ES-I3 (cell line): ENCODE measurements at regions not wholly inside any gene's neighbourhood (a gene's known extent, or its start where the extent isn't known, plus 50 kb on each side); places are given as distances from the start of the nearest gene placed in this dataset.
"Not testable (repeated sequence)": the region's sequence is repeated elsewhere in the genome, so short reads cannot be mapped to it uniquely, and the experiment has no call there.

Experiments used
- H3K36me3 ChIP-seq: 2 replicates; pipeline ENCODE4 v1.6.1; 2013; ENCODE audit warnings: mild to moderate bottlenecking, low read length, control low read depth, moderate library complexity; ENCODE audit not compliant: insufficient read depth
- H3K4me1 ChIP-seq: 2 replicates; pipeline ENCODE4 v1.6.1; 2013; ENCODE audit warnings: mild to moderate bottlenecking, control low read depth, low read length; ENCODE audit not compliant: insufficient read depth
- H3K9ac ChIP-seq: 2 replicates; pipeline ENCODE4 v1.6.1; 2013; ENCODE audit warnings: low read depth, mild to moderate bottlenecking, low read length, moderate library complexity
- H3K9me3 ChIP-seq: 2 replicates; pipeline ENCODE4 v1.6.1; 2013; ENCODE audit warnings: mild to moderate bottlenecking, low read length, moderate library complexity; ENCODE audit not compliant: control insufficient read depth, insufficient read depth

DNA sequence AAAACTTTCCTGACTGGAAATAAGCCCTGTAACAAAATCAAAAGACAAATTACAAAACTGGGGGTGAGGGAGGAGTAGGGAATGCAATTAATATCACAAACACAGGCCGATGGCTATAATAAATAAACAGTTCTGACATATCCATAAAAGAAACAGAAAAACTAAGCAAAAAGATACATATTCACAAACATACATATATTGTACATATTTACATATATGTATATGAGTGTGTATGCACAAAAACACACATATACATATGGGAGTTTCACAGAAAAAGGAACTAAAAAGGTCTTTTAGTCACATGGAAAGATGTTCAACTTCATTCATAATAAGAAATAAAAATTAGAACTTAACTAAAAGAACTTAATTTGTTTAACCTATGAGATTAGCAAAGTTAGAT, 292.7 kb downstream of the TFAP2A start:
- Histone ChIP-seq H3K9ac (no peak overlapping the region), H3K4me1 (no peaks in the 10 kb centered on the region), H3K36me3 (no peaks in the 10 kb centered on the region), H3K9me3 (no peaks in the 10 kb centered on the region)

DNA sequence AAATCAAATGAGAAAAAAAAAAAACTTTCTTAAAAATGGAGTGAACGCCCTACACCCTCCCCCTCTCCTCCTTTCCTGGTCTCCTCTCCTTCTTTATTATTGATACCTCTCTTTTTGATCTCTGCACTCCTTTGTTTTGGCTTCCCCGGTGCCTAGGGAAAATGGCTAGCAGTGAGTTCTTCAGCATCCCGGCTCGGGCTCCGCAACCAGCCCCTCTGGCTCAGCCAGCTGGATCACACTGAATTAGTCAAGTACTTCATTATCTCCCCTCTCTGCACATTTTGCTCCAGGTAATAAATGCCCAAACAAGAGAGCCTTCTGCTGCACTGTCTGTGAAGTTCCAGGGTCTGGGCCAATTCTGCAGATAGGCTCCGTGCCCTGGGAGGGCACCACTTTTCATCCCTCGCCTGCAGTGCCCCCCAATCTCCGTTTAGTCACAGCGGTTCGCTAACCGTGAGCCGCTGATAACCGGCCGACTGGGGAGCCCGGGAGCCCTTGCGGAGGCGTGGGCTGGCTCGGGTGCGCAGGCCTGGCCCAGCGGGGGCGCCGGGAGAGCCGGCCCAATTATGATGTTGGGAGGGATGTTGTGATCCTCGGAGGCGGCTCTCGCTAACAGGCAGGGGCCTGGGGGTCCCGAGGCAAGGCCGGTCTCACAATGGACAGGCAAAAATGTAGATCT, 301.9 kb downstream of the TFAP2A start:
- H3K9me3 ChIP-seq, result no peaks in the 10 kb centered on the region
- H3K36me3 ChIP-seq, result no peaks in the 10 kb centered on the region
- peak overlapping the region; percentile 29; the same call in 1 of the 2 replicates for H3K9ac ChIP-seq
- H3K4me1 ChIP-seq, result no peaks in the 10 kb centered on the region

DNA sequence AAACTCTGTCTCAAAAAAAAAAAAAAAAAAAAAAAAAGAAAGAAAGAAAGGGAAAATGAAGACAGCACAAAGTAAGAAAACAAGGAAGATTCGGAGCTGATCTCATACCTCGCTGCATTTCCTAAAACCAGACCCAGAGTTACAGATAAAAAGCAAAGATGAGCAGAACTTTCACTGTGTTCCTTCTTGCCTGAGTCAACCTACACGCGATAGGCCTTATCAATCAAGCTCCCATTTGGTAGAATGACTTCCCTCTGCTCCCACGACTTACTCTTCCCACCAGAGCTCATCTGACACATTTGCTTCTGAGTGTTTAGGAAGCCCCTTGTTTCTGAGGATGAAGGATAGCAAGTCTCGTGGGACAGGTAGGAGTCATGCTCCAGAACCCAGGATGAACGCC, 302.9 kb downstream of the TFAP2A start:
- no peaks in the 10 kb centered on the region for H3K9me3 ChIP-seq
- no peak overlapping the region for H3K9ac ChIP-seq
- H3K4me1 ChIP-seq, result no peaks in the 10 kb centered on the region
- H3K36me3 ChIP-seq, result no peaks in the 10 kb centered on the region

DNA sequence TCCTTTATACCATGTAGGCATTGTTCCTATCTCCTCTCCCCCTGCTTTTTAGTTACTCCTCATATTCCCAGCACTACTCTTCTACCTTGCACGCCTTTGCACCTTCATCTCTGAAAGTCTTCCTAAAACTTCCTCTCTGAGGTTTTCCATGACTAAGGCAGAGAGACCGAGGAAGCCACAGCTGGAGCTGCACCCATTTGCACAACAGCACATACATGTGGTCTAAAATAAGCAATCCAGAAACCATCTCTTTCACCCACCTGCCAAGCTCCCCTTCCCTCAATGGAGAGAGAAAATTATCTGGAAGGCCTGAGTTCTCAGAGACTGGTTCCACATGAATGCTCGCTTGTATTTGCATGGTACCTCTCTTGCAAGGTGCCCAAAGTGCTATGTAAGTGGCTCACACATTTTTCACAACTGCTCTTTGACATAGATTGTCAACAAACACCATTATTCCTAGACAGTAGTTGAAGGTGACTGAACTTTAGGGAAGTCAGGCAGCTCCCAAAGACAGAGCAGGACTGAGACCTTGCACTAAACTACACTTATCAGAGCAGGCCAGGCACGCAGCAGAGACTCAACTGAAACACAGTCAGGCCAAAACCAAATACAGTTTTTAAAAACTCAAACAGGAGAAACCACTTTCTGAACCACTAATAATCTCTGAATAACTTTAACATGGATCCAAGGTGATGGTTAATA, 313.2 kb downstream of the TFAP2A start:
- Histone ChIP-seq H3K9me3 (no peaks in the 10 kb centered on the region), H3K9ac (no peak overlapping the region), H3K4me1 (no peaks in the 10 kb centered on the region), H3K36me3 (no peaks in the 10 kb centered on the region)

DNA sequence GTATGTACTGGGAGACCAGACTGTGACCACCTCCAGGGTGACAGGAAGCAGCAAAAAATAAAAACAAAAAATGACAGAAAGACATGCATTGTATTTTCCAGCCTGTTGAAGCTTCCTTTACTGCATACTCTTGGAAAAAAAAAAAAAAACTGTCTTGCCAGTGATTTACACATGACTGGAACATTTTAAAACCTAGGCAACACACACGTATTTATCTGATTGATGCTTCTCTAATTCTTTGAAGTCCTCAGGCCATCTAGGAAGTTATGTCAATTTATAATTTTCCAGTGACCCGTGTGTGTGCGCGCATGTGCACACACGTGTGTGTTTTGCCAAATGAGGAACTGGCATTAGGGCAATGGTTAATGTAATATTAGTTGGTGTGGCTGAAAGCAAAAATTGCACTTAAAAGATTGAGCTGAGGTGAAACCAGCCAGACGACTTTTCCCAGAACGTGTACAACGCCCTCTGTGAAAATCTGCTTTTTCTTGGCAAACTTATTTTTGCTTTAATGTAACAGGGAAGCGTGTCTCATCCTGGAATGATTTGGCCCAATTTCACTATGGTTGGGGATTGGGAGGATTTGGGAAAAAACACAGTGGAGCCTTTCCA, 315.2 kb downstream of the TFAP2A start:
- H3K9me3 ChIP-seq, result no peaks in the 10 kb centered on the region
- no peaks in the 10 kb centered on the region for H3K4me1 ChIP-seq
- no peak overlapping the region for H3K9ac ChIP-seq
- no peaks in the 10 kb centered on the region for H3K36me3 ChIP-seq

DNA sequence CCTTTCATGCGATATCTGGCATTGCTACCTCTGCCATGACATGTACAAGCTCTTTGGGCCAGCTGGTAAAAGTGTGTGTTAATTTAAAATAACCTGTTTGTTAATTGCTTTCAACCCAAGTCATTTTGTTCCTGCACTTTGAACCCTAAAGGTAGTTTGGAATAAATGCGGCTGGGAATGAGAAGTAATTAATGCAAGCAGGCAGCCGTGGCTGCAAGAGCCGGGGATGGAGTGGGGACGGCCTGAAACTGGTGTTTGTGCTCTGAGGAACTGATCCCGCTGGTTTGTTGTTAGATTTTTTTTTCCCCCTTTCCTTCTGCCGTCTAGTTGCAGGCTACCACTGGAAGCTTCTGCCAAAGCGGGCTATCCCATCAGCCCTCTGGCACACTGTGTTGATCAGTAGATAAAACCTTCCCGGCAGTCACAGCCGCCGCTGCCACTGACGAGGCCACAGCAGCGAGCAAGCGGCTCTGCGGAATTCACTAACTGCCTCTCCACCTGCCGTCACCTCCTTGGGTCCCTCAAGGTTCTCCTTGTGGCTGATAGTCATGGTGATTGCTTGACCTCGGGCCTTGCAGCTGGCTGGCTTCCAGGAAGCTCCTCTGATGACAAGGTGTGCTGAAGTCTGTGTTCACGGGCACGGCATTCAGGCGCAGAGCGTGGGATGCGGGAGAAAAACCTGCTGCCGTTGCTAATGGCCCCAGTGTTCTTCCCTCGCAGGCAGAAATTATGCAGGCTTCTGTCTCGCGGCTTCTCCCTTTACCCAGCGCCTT, 315.9 kb downstream of the TFAP2A start:
- no peak overlapping the region for H3K9ac ChIP-seq
- H3K4me1 ChIP-seq, result no peaks in the 10 kb centered on the region
- H3K36me3 ChIP-seq, result no peaks in the 10 kb centered on the region
- peaks cover 3% of the 10 kb centered on the region; the same call in 1 of the 2 replicates for H3K9me3 ChIP-seq

DNA sequence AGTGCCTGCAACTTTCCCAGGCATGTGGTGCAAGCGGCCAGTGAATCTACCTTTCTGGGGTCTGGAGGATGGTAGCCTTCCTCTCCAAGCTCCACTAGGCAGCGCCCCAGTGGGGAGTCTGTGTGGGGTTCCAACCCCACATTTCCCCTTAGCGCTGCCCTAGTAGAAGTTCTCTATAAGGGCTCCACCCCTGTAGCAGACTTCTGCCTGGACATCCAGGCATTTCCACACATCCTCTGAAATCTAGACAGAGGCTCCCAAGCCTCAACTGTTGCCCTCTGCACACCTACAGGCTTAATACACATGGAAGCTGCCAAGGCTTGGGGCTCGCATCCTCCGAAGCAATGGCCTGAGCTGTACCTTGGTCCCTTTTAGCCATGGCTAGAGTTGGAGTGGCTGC, 321.6 kb downstream of the TFAP2A start:
- H3K4me1 ChIP-seq, result no peaks in the 10 kb centered on the region

DNA sequence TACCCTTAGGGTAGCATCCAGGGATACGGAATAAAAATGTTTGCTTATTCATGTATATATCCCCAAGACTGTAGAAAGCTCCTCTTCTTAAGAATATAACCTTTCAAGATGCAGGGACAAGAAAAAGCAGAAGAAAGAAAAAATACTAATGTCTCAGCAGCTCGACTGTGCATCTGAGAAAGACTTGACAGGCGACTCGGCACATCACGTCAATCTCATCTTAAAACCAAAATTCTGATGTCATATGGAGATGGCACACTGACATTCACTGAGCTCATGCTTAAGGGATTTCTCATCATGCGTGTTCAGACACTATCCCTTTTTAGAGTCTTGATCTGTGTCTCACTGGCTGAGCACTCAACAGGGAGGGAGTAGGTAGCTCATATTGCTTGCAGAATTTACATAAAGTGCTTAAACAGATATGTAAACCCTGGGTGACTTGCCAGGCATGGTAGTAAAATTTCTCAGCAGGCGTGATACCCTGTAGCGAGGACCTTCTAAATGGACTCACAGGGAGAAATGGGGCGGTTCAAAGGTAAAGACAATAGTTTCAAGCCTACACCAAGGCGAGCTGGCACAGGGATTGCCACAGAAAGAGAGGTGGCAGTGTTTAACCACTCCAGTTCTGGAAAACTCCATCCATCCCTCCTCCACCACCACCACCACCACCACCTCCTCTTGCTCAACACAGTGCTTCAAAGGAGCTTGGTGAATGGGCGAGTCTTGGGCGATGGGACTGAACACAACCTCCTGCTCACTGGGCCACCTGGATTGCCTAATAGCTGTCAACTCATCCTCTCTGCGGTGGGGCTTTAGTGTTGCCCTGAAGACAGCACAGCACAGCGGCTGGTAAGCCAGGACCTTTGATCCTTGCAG, 330.5 kb downstream of the TFAP2A start:
- H3K9ac ChIP-seq, result no peak overlapping the region
- no peaks in the 10 kb centered on the region for H3K9me3 ChIP-seq
- H3K4me1 ChIP-seq, result no peaks in the 10 kb centered on the region
- no peaks in the 10 kb centered on the region for H3K36me3 ChIP-seq

More for the DNA sequence above, 321.6 kb downstream of the TFAP2A start:
- peaks cover 6% of the 10 kb centered on the region for H3K9me3 ChIP-seq
- H3K36me3 ChIP-seq, result no peaks in the 10 kb centered on the region
- H3K9ac ChIP-seq, result no peak overlapping the region

DNA sequence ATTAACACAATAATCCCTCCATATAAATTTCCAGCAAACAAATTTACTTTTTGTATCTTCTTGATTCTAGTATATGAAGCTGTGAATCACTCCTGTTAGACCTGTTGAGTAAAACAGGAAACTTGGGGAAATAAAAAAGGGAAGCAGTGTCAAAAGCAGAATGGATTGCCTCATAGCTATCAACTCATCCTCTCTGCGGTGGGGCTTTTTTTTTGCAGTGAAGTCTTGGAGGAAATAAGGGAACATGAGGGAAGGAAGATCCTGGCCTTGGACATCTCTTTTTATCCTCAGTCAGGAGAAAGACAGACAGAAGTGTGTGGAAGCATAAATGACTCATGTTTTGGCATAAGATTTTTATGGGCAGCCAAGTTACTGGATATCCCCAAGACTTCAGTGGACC, 332.5 kb downstream of the TFAP2A start:
- Histone ChIP-seq H3K9me3 (no peaks in the 10 kb centered on the region), H3K4me1 (no peaks in the 10 kb centered on the region), H3K9ac (no peak overlapping the region), H3K36me3 (no peaks in the 10 kb centered on the region)

DNA sequence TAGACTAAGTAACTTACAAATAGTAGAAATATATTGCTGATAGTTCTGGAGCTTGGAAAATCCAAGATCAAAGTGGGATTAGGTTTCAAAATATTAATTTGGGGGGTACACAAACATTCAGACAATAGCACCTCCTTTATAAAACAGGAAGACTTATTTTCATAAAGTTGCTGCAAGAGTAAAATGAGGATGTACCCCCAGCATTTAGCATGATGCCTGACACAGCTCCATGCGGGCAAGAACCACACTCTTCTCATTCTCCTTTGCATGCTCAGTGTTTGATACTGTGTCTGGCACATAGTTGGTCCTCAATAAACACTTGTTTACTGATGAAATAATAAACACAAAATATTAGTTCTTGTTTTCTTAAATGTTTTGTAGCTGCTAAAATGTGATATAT, 332.9 kb downstream of the TFAP2A start:
- Histone ChIP-seq H3K9me3 (no peaks in the 10 kb centered on the region), H3K36me3 (no peaks in the 10 kb centered on the region), H3K4me1 (no peaks in the 10 kb centered on the region), H3K9ac (no peak overlapping the region)

DNA sequence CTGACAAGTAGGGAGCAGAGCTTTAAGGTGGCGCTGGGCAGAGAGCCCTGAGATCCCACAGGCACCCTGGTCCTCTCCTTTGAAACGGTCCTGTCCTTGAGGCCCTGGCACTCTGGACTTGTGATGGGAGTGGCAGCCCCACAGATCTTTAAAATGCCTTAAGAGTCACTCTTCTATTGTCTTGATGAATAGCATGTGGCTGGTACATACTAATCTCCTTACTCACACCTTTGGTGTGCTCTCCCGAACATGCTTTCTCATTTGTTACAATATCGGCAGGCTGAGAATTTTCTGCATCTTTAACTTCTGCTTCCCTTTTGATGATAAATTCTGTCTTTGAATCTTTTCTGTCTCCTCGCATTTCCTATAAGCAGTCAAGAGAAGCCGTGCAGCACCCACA, 333.8 kb downstream of the TFAP2A start:
- H3K9me3 ChIP-seq, result no peaks in the 10 kb centered on the region
- no peak overlapping the region for H3K9ac ChIP-seq
- no peaks in the 10 kb centered on the region for H3K36me3 ChIP-seq
- no peaks in the 10 kb centered on the region for H3K4me1 ChIP-seq

DNA sequence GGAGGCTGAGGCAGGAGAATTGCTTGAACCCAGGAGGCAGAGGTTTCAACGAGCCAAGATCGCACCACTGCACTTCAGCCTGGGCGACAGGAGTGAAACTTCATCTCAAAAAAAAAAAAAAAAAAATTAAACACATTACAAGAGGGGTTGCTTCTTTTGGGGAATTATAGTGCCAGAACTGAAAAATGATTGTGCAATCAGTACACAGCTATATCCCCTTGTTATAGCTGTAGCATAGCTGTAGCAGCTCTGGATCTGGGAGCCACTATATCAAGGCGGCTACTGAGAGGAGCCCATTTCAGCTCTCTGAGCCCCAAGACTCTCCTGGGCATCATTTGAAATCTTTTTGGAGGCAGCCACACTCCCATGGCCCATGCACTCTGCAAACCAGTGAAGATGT, 334.3 kb downstream of the TFAP2A start:
- Histone ChIP-seq H3K9ac (no peak overlapping the region), H3K36me3 (no peaks in the 10 kb centered on the region), H3K9me3 (no peaks in the 10 kb centered on the region), H3K4me1 (no peaks in the 10 kb centered on the region)

DNA sequence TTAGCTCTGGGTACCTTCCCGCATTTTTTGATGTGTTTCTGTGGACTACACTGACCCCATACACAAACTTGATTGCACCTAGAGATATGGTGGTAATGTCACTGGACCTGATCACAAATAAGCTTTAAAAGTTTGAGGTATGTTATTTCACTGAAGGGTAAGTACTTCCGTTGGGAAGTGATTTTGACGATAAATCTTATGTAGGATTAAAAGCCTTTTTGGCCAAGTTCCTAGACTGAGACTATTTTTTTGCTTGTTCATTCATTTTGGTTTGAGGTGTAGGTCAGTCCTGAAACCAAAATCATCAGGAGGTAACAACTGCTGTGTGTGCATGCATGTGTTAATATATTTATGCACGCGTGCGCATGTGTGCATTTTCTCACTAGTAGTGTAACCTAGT, 336.3 kb downstream of the TFAP2A start:
- H3K36me3 ChIP-seq, result no peaks in the 10 kb centered on the region
- H3K9me3 ChIP-seq, result no peaks in the 10 kb centered on the region
- no peaks in the 10 kb centered on the region for H3K4me1 ChIP-seq
- no peak overlapping the region for H3K9ac ChIP-seq

DNA sequence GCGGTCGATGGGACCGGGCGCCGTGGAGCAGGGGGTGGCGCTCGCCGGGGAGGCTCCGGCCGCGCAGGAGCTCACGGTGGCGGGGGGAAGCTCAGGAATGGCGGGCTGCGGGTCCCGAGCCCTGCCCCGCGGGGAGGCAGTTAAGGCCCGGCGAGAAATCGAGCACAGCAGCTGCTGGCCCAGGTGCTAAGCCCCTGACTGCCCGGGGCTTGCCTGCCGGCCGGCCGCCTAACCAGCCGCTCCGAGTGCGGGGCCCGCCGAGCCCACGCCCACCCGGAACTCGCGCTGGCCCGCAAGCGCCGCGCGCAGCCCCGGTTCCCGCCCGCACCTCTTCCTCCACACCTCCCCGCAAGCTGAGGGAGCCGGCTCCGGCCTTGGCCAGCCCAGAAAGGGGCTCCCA, 340.1 kb downstream of the TFAP2A start:
- H3K9me3 ChIP-seq, H3K4me1 ChIP-seq, H3K9ac ChIP-seq, H3K36me3 ChIP-seq: not testable (repeated sequence)
